Breast epithelium (tissue), 4 donors: ENCODE measurements at regions not wholly inside any gene's neighbourhood (a gene's known extent, or its start where the extent isn't known, plus 50 kb on each side); places are given as distances from the start of the nearest gene placed in this dataset.
A peak's percentile ranks its signal among the peaks of the same experiment; 100 is the strongest.

Experiments used
- DNase-seq, 2 donors: peaks; one replicate each; pipeline ENCODE4 v3.0.0-alpha.2; 2019; ENCODE audit warnings: low spot score in 2 of 2
- H3K27ac ChIP-seq, 2 donors: fragments of 200-600 bp; sonication (generic) in 1 of 2; one replicate each; pipeline ENCODE4 v1.5.1; 2016 to 2019; ENCODE audit warnings: mild to moderate bottlenecking in 1 of 2
- H3K27me3 ChIP-seq, 2 donors: fragments of 200-600 bp; sonication (generic) in 1 of 2; one replicate each; pipeline versions ENCODE4 v1.5.1 to v1.6.0; 2017 to 2019; ENCODE audit warnings: control low read depth in 1 of 2, mild to moderate bottlenecking in 1 of 2
- H3K36me3 ChIP-seq: fragments of 200-600 bp; one replicate; pipeline ENCODE4 v1.5.1; 2019
- H3K4me1 ChIP-seq, 2 donors: fragments of 200-600 bp; sonication (generic); one replicate each; pipeline ENCODE4 v1.5.1; 2016 to 2019; ENCODE audit warnings: control low read depth in 1 of 2
- H3K4me3 ChIP-seq, 3 donors: fragments of 200-600 bp; sonication (generic); 1 replicate in 2 of 3; 2 replicates in 1 of 3; pipeline ENCODE4 v1.5.1; 2016 to 2019; ENCODE audit warnings: mild to moderate bottlenecking in 3 of 3, moderate library complexity in 2 of 3
- H3K9me3 ChIP-seq, 2 donors: fragments of 200-600 bp; sonication (generic) in 1 of 2; one replicate each; pipeline ENCODE4 v1.5.1; 2016 to 2019; ENCODE audit warnings: control low read depth in 1 of 2
- POLR2A ChIP-seq: fragments of 450-650 bp; IDR thresholded peaks from one replicate; pipeline ENCODE4 v1.6.1; 2016; ENCODE audit warnings: antibody characterized with exemption, mild to moderate bottlenecking, moderate library complexity
- POLR2AphosphoS5 ChIP-seq, 3 donors: sonication (generic); formaldehyde crosslinking; IDR thresholded peaks; one replicate each; pipeline ENCODE4 v1.6.1; 2017; ENCODE audit warnings: antibody characterized with exemption in 3 of 3
- intact Hi-C: fragments of 100-400 bp; cut with DNase I; formaldehyde crosslinking; loops from one replicate; pipeline ENCODE4 v1.15.1; 2023; ENCODE audit warnings: low total_unique reads
- TF ChIP-seq, protein P1 (sequence below), 3 donors: fragments of 450-650 bp; IDR thresholded peaks; one replicate each; pipeline ENCODE4 v1.5.1; 2016 to 2017; ENCODE audit warnings: antibody characterized with exemption in 3 of 3, mild to moderate bottlenecking in 3 of 3, moderate library complexity in 3 of 3

DNA sequence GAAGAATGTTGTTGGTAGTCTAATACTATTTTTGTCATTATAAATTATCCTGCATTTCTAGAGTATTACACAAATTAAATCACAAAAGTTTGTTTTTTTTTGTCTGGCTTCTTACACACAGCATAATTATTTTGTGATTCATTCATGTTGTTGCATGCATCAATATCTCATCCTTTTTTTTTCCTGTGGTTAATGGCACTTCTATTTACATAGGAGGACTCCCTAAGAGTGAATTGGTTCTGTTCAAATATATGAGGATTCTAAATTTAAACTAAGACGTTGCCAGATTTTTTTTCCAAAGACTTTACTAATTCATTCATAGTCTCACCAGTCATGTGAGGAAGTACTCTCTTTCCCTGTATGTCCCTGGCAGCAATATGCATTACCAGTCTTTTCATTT, 303.3 kb downstream of the GPR37 start:
- no peak for DNase-seq
- no peak for TF ChIP-seq POLR2AphosphoS5 (IDR thresholded peaks at IDR 0.05)
- no peak for TF ChIP-seq POLR2A
- TF ChIP-seq, protein P1, sequence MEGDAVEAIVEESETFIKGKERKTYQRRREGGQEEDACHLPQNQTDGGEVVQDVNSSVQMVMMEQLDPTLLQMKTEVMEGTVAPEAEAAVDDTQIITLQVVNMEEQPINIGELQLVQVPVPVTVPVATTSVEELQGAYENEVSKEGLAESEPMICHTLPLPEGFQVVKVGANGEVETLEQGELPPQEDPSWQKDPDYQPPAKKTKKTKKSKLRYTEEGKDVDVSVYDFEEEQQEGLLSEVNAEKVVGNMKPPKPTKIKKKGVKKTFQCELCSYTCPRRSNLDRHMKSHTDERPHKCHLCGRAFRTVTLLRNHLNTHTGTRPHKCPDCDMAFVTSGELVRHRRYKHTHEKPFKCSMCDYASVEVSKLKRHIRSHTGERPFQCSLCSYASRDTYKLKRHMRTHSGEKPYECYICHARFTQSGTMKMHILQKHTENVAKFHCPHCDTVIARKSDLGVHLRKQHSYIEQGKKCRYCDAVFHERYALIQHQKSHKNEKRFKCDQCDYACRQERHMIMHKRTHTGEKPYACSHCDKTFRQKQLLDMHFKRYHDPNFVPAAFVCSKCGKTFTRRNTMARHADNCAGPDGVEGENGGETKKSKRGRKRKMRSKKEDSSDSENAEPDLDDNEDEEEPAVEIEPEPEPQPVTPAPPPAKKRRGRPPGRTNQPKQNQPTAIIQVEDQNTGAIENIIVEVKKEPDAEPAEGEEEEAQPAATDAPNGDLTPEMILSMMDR (IDR thresholded peaks at IDR 0.05) = no peak
- H3K4me1 ChIP-seq = no peaks in the 10 kb centered on the region
- no peaks in the 10 kb centered on the region for H3K9me3 ChIP-seq
- H3K36me3 ChIP-seq = no peaks in the 10 kb centered on the region
- H3K27me3 ChIP-seq = no peaks in the 10 kb centered on the region
- no peak overlapping the region for H3K4me3 ChIP-seq
- no peak overlapping the region for H3K27ac ChIP-seq
- intact Hi-C loops = loop anchor here (5.0 kb wide), 1 partner anchor 280 kb away; no protein-coding TSS in a partner anchor

DNA sequence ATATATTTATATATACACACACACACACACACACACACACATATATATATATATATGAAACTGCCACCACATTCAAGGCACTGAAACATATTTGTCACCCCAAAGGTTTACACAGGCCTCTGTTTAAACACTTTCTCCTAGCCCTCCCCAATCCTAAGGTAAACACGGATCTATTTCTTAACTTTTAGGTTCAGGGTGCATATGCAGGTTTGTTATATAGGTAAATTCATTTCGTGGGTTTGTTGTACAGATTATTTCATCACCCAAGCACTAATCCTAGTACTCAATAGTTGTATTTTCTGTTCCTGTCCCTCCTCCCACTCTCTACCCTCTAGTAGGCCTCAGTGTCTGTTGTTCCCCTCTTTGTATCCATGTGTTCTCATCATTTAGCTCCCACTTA, 305.0 kb downstream of the GPR37 start:
- Histone ChIP-seq H3K9me3 (no peaks in the 10 kb centered on the region), H3K36me3 (no peaks in the 10 kb centered on the region), H3K27ac (no peak overlapping the region), H3K4me1 (no peaks in the 10 kb centered on the region), H3K4me3 (no peak overlapping the region), H3K27me3 (no peaks in the 10 kb centered on the region)
- TF ChIP-seq POLR2A (no peak), POLR2AphosphoS5 (IDR thresholded peaks at IDR 0.05) (no peak)
- TF ChIP-seq, protein P1 (IDR thresholded peaks at IDR 0.05) = no peak
- intact Hi-C loops = loop anchor here (5.0 kb wide), 1 partner anchor 278 kb away; no protein-coding TSS in a partner anchor
- DNase-seq = no peak

DNA sequence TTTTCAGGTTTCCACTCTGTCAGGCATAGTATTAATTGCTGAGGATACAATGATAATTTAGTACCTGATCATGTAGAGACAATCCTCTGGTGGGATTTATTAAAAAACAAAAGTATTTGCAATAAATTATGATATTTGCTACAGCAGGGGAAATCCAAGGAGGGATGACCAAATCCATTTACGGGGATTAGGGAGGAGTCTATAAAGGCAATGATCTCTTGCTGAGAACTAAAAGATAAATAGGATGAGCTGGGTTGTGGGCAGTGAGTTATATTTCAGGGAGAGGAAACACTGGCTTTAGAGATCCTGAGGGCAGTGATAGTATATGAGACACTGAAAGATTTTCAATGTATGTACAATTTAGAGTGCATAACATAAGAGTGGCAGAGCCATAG, 305.5 kb downstream of the GPR37 start:
- peak overlapping the region in 1 of 2 donors; percentile 36 for H3K27ac ChIP-seq
- H3K9me3 ChIP-seq = no peaks in the 10 kb centered on the region
- no peaks in the 10 kb centered on the region for H3K27me3 ChIP-seq
- H3K36me3 ChIP-seq = no peaks in the 10 kb centered on the region
- H3K4me1 ChIP-seq = no peaks in the 10 kb centered on the region
- no peak for TF ChIP-seq POLR2AphosphoS5 (IDR thresholded peaks at IDR 0.05)
- TF ChIP-seq POLR2A = no peak
- TF ChIP-seq, protein P1 (IDR thresholded peaks at IDR 0.05) = no peak
- no peak overlapping the region for H3K4me3 ChIP-seq
- no peak for DNase-seq
- intact Hi-C loops = loop anchor here (5.0 kb wide), 1 partner anchor 278 kb away; no protein-coding TSS in a partner anchor

DNA sequence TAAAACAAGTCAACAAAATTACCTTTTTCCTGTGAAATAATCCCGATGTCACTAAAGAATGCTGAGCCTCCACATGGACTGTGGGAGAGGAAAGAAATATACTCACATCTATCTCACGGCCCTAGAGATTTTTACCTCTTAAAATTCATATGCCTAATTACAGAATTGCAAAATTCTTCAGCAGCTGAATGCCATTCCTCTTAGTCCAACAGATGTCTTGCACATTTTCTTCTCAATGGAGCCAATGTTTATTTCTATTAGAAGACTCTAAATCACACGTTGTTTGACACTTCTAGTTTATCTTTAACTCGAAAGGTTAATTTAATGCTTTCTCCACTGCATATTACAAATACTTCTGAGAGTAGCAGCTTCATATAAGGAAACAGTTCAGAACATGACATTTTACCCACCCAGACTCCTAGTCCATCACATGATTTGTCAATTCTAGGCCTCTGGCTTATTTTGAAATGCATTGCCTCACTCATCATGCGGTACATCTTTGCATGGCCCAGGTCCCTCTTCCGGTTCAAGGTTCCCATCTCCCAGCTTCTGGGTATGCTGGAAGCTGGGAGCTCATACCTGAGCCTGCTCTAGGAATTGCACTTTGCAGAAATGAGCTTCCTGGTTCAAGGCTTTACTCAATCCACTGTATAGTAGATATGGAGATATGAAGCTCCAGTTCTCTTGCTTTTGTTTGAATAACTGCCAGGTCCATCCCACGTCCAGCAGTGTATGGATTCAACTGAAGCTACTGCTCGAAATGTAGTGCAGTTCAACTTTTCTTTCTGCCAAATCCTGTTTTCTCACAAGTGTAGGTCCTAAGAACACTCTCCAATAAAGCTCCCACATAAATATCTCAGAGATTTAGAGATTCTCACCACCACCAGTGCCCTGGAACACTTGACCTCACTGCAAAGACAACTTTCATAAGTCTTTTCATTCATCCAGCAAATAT, 306.2 kb downstream of the GPR37 start:
- no peak for DNase-seq
- H3K27ac ChIP-seq = peak overlapping the region in 1 of 2 donors; percentile 36

More for the DNA sequence above, 306.2 kb downstream of the GPR37 start:
- Histone ChIP-seq H3K36me3 (no peaks in the 10 kb centered on the region), H3K9me3 (no peaks in the 10 kb centered on the region), H3K27me3 (no peaks in the 10 kb centered on the region), H3K4me1 (no peaks in the 10 kb centered on the region), H3K4me3 (no peak overlapping the region)
- intact Hi-C loops = loop anchor here (5.0 kb wide), 1 partner anchor 277 kb away; no protein-coding TSS in a partner anchor
- no peak for TF ChIP-seq POLR2AphosphoS5 (IDR thresholded peaks at IDR 0.05)
- no peak for TF ChIP-seq POLR2A
- TF ChIP-seq, protein P1 (IDR thresholded peaks at IDR 0.05) = no peak
